22Rv1 (cell line): ENCODE measurements at regions not wholly inside any gene's neighbourhood (a gene's known extent, or its start where the extent isn't known, plus 50 kb on each side); places are given as distances from the start of the nearest gene placed in this dataset.

Source experiments
- CTCF ChIP-seq: fragments of 450-650 bp; IDR thresholded peaks from 2 replicates; pipeline ENCODE4 v1.5.1; 2017; ENCODE audit warnings: mild to moderate bottlenecking
- ZFX ChIP-seq: fragments of 450-650 bp; IDR thresholded peaks from 2 replicates; pipeline ENCODE4 v1.6.1; 2017; ENCODE audit warnings: antibody characterized with exemption, borderline replicate concordance

GRCh38 chr13:38570706-38571105 is 116.2 kb upstream of the FREM2 start:
- TF ChIP-seq CTCF (no peak), ZFX (no peak)
